GM12875 (cell line): ENCODE measurements at regions not wholly inside any gene's neighbourhood (a gene's known extent, or its start where the extent isn't known, plus 50 kb on each side); places are given as distances from the start of the nearest gene placed in this dataset.
A peak's percentile ranks its signal among the peaks of the same experiment; 100 is the strongest.

Experiments used
- H3K4me3 ChIP-seq: one replicate; pipeline ENCODE4 v1.5.1; 2011; ENCODE audit warnings: low read depth, low read length, control low read depth
- CTCF ChIP-seq: IDR thresholded peaks from 2 replicates; pipeline ENCODE4 v1.5.1; 2011; ENCODE audit warnings: low read depth, mild to moderate bottlenecking, control low read depth, inconsistent platforms, low read length, moderate library complexity, borderline replicate concordance; ENCODE audit not compliant: insufficient read depth

GRCh38 chr14:65294816-65295215 lies 117.7 kb upstream of the FUT8 start:
- no peak for TF ChIP-seq CTCF

GRCh38 chr14:65296402-65296801 lies 116.1 kb upstream of the FUT8 start:
- no peak for TF ChIP-seq CTCF
- no peak overlapping the region for H3K4me3 ChIP-seq

More at GRCh38 chr14:65294816-65295215, 117.7 kb upstream of the FUT8 start:
- H3K4me3 ChIP-seq, result no peak overlapping the region

- H3K4me3 ChIP-seq, result no peak overlapping the region
- no peak for TF ChIP-seq CTCF
These were observed 115.7 kb upstream of the FUT8 start for GRCh38 chr14:65296876-65297275.

GRCh38 chr14:65297744-65298143 lies 114.8 kb upstream of the FUT8 start:
- H3K4me3 ChIP-seq, result peak overlapping the region; percentile 6
- TF ChIP-seq CTCF, result no peak

- H3K4me3 ChIP-seq, result no peak overlapping the region
- no peak for TF ChIP-seq CTCF
These were observed 112.7 kb upstream of the FUT8 start for GRCh38 chr14:65299826-65300225.

- TF ChIP-seq CTCF, result no peak
- H3K4me3 ChIP-seq, result peak overlapping the region; percentile 40
These were observed 110.5 kb upstream of the FUT8 start for GRCh38 chr14:65301862-65302539.

GRCh38 chr14:65302571-65303189 lies 109.8 kb upstream of the FUT8 start:
- no peak for TF ChIP-seq CTCF
- H3K4me3 ChIP-seq, result peak overlapping the region; percentile 40
